Ovary (tissue), 3 donors: ENCODE measurements at regions not wholly inside any gene's neighbourhood (a gene's known extent, or its start where the extent isn't known, plus 50 kb on each side); places are given as distances from the start of the nearest gene placed in this dataset.

Experiments used
- EP300 ChIP-seq: sonication (generic); formaldehyde crosslinking; IDR thresholded peaks from one replicate; pipeline ENCODE4 v1.6.1; 2017; ENCODE audit warnings: antibody characterized with exemption
- TF ChIP-seq, protein P1 (sequence below), 3 donors: fragments of 450-650 bp in 2 of 3; fragments of 200-600 bp in 1 of 3; IDR thresholded peaks; one replicate each; pipeline versions ENCODE4 v1.5.1 to v1.8.0; 2016 to 2022; ENCODE audit warnings: antibody characterized with exemption in 3 of 3, mild to moderate bottlenecking in 1 of 3
- donor health status: DM: no; HTN: no; CAD: no.

GRCh38 chr10:35808344-35808743 is 166.2 kb upstream of the FZD8 start:
- TF ChIP-seq, protein P1, sequence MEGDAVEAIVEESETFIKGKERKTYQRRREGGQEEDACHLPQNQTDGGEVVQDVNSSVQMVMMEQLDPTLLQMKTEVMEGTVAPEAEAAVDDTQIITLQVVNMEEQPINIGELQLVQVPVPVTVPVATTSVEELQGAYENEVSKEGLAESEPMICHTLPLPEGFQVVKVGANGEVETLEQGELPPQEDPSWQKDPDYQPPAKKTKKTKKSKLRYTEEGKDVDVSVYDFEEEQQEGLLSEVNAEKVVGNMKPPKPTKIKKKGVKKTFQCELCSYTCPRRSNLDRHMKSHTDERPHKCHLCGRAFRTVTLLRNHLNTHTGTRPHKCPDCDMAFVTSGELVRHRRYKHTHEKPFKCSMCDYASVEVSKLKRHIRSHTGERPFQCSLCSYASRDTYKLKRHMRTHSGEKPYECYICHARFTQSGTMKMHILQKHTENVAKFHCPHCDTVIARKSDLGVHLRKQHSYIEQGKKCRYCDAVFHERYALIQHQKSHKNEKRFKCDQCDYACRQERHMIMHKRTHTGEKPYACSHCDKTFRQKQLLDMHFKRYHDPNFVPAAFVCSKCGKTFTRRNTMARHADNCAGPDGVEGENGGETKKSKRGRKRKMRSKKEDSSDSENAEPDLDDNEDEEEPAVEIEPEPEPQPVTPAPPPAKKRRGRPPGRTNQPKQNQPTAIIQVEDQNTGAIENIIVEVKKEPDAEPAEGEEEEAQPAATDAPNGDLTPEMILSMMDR (IDR thresholded peaks at IDR 0.05) = no peak
- TF ChIP-seq EP300 = no peak
